ENCODE measurements at regions not wholly inside any gene's neighbourhood (a gene's known extent, or its start where the extent isn't known, plus 50 kb on each side); places are given as distances from the start of the nearest gene placed in this dataset.

GRCh38 chr15:46696281-46696680 lies 1021.0 kb upstream of the SEMA6D start:
- H3K27ac ChIP-seq, result no peak overlapping the region
- WGBS, 3 donors, result 4 to 18% (median 8%) methylated on average over 1 of the region's 1 CpG
- no peaks in the 10 kb centered on the region for H3K9me3 ChIP-seq
- H3K27me3 ChIP-seq, result no peaks in the 10 kb centered on the region
- no peaks in the 10 kb centered on the region for H3K36me3 ChIP-seq
- TF ChIP-seq CTCF (IDR thresholded peaks at IDR 0.05), result no peak
- no peak for TF ChIP-seq POLR2A (IDR thresholded peaks at IDR 0.05)
- TF ChIP-seq EP300 (IDR thresholded peaks at IDR 0.05), result no peak
- H3K4me3 ChIP-seq, result no peak overlapping the region
- intact Hi-C loops (cut with DNase I), result no loop called here
- DNase-seq, result no peak
- H3K4me1 ChIP-seq (ENCODE audit: insufficient read depth), result no peaks in the 10 kb centered on the region

GRCh38 chr15:46701346-46701745 lies 1016.0 kb upstream of the SEMA6D start:
- intact Hi-C loops (cut with DNase I), result no loop called here
- Histone ChIP-seq H3K27ac (no peak overlapping the region), H3K36me3 (no peaks in the 10 kb centered on the region), H3K27me3 (no peaks in the 10 kb centered on the region), H3K9me3 (no peaks in the 10 kb centered on the region), H3K4me1 (ENCODE audit: insufficient read depth) (no peaks in the 10 kb centered on the region), H3K4me3 (no peak overlapping the region)
- DNase-seq, result no peak
- 50 to 63% (median 59%) methylated on average over 1 of the region's 1 CpG for WGBS, 3 donors
- TF ChIP-seq EP300 (IDR thresholded peaks at IDR 0.05) (no peak), CTCF (IDR thresholded peaks at IDR 0.05) (no peak), POLR2A (IDR thresholded peaks at IDR 0.05) (no peak)

GRCh38 chr15:46701896-46702295 lies 1015.4 kb upstream of the SEMA6D start:
- WGBS, 3 donors, result 74 to 86% (median 83%) methylated on average over 4 of the region's 4 CpGs

GRCh38 chr15:46703020-46703861 lies 1014.1 kb upstream of the SEMA6D start:
- no peak for DNase-seq
- Histone ChIP-seq H3K36me3 (no peaks in the 10 kb centered on the region), H3K27ac (no peak overlapping the region), H3K9me3 (no peaks in the 10 kb centered on the region), H3K4me1 (ENCODE audit: insufficient read depth) (no peaks in the 10 kb centered on the region), H3K27me3 (no peaks in the 10 kb centered on the region), H3K4me3 (no peak overlapping the region)
- intact Hi-C loops (cut with DNase I), result no loop called here
- 72 to 79% (median 78%) methylated on average over 9 of the region's 9 CpGs for WGBS, 3 donors
- no peak for TF ChIP-seq EP300 (IDR thresholded peaks at IDR 0.05)
- TF ChIP-seq CTCF (IDR thresholded peaks at IDR 0.05), result no peak
- no peak for TF ChIP-seq POLR2A (IDR thresholded peaks at IDR 0.05)

More at GRCh38 chr15:46701896-46702295, 1015.4 kb upstream of the SEMA6D start:
- H3K36me3 ChIP-seq, result no peaks in the 10 kb centered on the region
- intact Hi-C loops (cut with DNase I), result no loop called here
- no peak overlapping the region for H3K27ac ChIP-seq
- no peak overlapping the region for H3K4me3 ChIP-seq
- TF ChIP-seq EP300 (IDR thresholded peaks at IDR 0.05), result no peak
- no peak for TF ChIP-seq POLR2A (IDR thresholded peaks at IDR 0.05)
- TF ChIP-seq CTCF (IDR thresholded peaks at IDR 0.05), result no peak
- no peak for DNase-seq
- no peaks in the 10 kb centered on the region for H3K4me1 ChIP-seq (ENCODE audit: insufficient read depth)
- no peaks in the 10 kb centered on the region for H3K27me3 ChIP-seq
- no peaks in the 10 kb centered on the region for H3K9me3 ChIP-seq
